ENCODE measurements at regions not wholly inside any gene's neighbourhood (a gene's known extent, or its start where the extent isn't known, plus 50 kb on each side); places are given as distances from the start of the nearest gene placed in this dataset.

- TF ChIP-seq EZH2phosphoT487 (IDR thresholded peaks at IDR 0.05; ENCODE audit: insufficient read depth, low read depth) (no peak), EZH2 (IDR thresholded peaks at IDR 0.05; ENCODE audit: insufficient read depth, poor library complexity, severe bottlenecking) (no peak)
Observed at GRCh38 chr3:181796641-181797040, 84.9 kb downstream of the SOX2 start.

All from GM23248 (cell line).